ENCODE measurements at regions not wholly inside any gene's neighbourhood (a gene's known extent, or its start where the extent isn't known, plus 50 kb on each side); places are given as distances from the start of the nearest gene placed in this dataset.

DNA sequence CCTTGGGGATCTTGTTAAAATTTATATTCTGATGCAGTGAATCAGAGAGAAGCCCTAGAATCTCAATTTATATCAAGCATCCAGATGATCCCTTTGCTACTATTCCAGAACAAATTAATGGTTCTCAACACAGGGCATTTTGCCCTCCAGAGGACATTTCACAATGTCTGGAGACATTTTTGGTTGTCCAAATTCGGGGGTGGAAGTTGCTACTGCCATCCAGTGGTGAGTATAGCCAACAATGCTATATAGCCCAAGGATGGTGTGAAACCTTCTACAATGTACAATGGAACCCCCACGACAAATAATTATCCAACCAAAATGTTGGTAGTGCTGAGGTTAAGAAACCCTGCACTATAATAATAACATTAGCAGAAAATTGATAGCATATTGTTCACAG lies 2440.0 kb downstream of the PCDH7 start:
- TF ChIP-seq CTCF (IDR thresholded peaks at IDR 0.05 in 4 of 5, conservative IDR thresholded peaks at IDR 0.05 in 1 of 5) (no peak), POLR2A (IDR thresholded peaks at IDR 0.05) (no peak)
